Neural progenitor cell (in vitro differentiated cells): ENCODE measurements at regions not wholly inside any gene's neighbourhood (a gene's known extent, or its start where the extent isn't known, plus 50 kb on each side); places are given as distances from the start of the nearest gene placed in this dataset.

Experiments used
- CTCF ChIP-seq: fragments of 200-600 bp; sonication (generic); IDR thresholded peaks from 2 replicates; pipeline ENCODE4 v1.5.1; 2017; ENCODE audit warnings: antibody characterized with exemption, mild to moderate bottlenecking
- EZH2 ChIP-seq: fragments of 200-600 bp; sonication (generic); IDR thresholded peaks from 2 replicates; pipeline ENCODE4 v1.6.1; 2017; ENCODE audit warnings: antibody characterized with exemption, mild to moderate bottlenecking, moderate library complexity
- EZH2phosphoT487 ChIP-seq: fragments of 200-600 bp; sonication (generic); IDR thresholded peaks from 2 replicates; pipeline ENCODE4 v1.6.1; 2017; ENCODE audit warnings: antibody characterized with exemption

DNA sequence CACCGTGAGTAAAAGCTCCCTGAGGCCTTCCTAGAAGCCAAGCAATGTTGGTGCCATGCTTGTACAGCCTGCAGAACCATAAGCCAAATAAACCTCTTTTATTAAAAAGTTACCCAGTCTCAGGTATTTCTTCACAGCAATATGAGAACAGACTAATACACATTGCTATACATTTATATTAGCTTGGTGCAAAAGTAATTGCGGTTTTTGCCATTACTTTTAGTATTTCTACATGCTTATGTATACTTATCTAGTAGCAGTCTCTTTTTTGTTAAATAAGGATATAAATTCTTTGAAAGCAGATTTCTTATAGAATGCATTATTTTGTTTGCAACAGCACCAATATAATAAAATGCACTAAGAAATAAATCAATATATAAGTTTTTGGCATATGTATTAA is 619.6 kb downstream of the FSCB start:
- TF ChIP-seq CTCF (no peak), EZH2 (no peak), EZH2phosphoT487 (no peak)
